NCI-H748 treated with DMSO at 0.1 percent for 48 hours (cell line): ENCODE measurements at regions not wholly inside any gene's neighbourhood (a gene's known extent, or its start where the extent isn't known, plus 50 kb on each side); places are given as distances from the start of the nearest gene placed in this dataset.

Experiments
- DNase-seq: peaks from one replicate; lab custom pipeline; 2025; lab: John Stamatoyannopoulos, UW

DNA sequence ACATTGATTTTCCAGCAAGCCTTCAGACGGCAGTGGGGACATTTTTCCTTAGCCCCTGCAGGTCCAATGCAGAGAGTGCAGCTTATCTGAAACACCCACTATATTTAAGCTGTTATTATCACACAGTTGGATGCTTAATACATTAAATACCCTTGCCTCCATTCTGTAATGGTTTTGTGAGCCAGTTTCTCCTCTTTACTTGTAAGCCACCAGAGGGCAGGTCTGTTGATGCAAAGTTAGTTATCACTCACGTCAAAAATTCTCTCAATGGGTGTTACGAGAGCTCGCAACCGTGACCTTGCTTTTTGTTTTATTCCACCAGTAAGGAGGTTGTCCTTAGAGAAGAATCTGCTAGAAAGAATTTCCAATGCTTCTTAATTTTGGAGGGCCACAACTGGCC lies 189.8 kb downstream of the INSIG2 start:
- DNase-seq = no peak

DNA sequence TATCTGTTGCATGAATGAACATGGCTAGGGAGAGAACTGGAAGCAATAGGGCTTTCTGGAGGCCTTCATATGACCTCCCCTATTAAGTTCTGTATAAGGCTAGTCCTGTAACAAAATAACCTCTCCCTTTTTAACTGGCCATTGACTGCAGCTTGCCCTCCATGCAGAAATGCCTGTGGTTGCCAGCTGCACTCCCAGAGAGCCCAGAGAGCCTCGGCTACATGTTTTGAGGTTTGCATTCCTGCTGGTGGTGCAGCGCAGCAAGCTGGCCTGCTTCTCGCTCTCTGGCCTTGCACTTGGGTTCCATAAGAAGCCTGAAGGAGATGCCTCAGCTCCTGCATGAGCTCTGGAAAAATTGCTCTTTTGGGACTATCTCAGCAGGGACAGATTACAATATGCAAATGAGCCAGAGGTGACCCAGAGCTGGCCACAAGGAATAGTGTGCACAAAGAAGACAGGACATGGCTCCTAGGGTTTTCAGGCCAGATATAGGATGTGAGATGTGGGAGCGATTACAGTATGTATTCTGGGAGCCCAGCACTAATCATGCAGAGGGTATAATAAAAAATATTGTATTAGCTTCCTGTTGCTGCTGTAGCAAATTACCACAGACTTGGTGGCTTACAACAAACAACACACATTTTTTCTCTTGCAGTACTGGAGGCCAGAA lies 186.7 kb downstream of the INSIG2 start:
- no peak for DNase-seq

DNA sequence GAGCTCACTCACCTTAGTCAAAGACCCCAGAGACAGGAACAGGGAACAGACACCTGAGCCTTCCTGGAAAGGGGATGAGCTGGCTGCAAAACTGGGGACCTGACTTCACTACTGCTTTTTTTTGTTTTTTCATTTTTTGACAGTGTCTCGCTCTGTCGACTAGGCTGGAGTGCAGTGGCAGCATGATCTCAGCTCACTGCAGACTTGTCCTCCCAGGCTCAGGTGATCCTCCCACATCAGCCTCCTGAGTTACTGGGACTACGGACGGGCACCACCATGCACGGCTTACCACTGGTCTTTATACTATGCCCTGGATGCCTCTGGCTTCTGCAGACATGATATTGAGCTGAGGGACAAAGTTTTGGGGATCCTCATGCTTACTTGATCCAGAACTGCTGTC lies 184.1 kb downstream of the INSIG2 start:
- DNase-seq = no peak

DNA sequence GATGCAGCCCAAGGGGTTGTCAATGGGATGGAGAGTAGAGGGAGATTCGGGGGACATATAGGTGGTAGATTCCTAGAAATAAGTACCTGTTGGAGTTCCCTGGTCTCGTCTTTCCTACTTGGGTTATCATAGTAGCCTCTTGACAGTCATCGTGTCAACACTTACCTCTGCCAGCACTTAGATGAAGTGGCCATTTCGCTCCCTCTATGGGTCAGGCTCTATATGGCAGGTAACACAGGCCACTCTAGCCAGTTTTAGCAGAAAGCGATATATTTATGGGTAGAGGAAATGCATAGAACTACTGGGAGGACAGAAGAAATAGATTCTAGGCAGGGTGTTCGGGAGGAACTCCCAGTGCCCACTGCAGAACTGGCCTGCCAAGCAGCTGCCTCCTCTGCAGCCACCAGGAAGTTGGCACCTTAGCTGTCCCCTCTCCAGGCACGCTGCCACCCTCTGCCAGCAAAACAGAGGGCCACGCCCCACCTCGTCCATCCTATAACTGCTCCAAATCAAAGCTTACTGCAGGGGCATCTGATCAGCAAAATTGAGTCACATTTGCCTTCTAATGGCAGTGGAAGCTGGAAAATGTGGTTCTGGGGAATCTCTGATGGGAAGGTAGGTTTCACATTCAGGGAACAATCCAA lies 181.3 kb downstream of the INSIG2 start:
- no peak for DNase-seq

DNA sequence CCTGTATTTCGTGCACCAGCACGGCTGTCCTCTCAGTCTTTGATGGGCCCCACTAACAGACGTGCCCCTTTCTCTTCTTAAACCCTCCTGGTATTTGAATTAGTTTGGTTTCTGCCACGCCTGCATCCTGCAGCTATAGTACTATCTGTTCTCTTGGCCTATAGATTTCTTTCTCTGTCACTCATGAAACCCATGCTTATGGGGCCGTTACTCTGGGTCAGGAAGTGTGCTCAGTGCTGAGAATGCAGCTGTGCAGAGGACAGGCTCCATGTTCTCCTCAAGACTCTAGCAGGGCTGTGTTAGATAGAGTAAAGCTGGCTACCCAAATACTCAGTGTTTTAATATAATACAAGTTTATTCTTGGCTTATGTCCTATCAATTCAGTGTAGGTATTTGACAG lies 180.0 kb downstream of the INSIG2 start:
- no peak for DNase-seq

DNA sequence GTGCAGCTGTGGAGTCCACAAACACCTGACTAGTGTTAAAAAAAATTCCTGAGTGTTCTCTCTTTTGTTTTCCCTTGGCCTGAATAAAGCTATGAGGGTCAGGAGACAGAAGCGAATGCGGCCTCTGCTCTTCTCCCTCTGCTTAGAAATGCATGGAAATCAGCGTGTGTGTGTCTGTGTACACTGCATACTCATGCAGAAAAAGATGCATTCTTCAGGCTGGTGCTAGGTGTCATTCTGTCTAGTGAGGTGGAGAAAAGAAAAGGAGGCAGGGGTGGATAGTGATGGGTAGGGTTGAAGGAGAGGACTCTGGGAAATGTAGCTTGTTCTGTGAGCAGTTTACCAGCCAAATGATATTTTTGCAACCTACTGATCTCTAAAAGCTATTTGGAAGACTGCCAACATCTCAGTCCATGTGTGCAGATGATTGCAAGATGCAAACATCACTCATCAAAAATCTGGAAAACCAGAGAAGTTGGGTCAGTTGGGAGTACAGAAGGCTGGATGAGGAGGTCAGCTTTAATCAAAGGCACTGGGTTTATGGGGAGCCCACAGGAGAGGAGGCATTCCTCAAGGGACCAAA lies 177.7 kb downstream of the INSIG2 start:
- no peak for DNase-seq

DNA sequence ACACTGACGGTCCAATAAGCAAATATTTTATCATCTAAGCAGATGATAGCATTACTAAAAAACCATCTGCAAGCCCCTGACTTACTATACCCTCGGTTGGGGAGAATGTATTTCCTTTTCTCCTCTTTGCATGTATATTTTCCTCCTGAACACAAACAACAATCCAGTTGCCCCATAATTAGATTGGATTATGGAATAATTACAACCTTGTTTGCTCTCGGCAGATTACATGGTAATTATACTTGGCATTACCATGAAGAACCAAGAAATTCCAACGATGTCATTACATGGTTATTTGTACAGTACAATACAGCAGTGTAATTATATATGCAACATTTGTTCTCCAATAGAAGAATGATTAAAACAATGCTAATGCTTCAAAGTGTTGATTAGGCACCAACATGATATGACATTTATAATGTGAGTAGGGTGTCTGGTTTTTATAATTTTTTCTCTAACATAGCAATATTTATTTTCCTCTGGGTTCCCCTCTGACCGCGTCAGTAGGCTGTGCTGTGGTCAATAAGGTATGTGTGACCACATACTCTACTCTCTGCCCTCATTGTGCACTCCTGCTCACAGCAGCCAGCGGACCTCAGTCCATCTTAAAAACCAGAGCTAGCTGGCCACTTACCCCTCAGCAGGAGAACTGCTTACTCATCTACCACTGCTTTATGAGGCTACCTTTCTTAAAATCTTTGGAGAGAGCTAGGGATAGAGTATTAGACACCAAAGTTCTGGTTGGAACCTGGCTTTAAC lies 176.1 kb downstream of the INSIG2 start:
- DNase-seq = no peak

DNA sequence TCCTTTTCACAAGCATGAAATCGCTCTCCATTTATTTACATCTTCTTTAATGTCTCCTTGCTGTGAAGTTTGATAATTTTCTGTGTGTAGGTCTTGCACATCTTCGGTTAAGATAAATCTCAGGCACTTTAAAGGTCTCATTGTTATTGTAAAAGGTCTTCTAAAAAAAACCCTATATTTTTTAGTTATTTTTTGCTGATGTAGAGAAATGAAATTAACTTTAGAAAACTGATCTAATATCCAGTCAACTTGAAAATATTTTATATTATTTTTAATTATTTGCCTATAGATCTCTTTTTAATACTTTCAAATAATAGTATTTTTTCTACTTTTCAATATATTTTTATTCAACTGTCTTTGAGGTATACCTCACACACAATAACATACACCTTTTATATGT lies 169.4 kb downstream of the INSIG2 start:
- no peak for DNase-seq

DNA sequence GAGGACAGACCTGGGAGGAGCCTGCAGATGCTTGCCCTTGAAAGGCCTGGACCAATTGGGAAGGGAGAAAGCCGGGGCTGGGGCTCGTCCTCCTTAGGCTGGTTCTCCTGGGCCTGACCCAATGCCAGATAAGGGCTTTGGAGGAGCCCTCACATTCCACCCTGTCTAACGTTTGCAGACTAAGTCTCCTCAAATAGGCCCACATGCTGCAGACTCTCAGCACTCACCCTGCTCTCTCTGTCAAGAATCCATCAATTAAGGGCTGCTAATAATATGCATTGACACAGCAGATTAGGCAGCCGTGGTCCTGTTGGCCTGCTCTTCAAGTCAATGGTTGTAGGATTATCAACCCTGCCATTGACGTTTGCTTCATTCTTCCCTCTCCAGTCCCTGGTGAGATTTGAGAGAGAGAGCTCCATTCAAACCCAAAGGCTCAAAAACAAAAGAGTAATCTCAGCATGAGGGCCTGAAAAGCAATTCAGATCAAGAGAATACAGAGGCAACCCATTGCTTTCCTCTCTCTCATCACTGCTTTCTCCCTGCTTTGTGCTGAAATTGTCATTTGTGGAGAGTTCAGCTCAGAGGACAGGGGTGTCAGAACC lies 167.6 kb downstream of the INSIG2 start:
- DNase-seq = no peak

DNA sequence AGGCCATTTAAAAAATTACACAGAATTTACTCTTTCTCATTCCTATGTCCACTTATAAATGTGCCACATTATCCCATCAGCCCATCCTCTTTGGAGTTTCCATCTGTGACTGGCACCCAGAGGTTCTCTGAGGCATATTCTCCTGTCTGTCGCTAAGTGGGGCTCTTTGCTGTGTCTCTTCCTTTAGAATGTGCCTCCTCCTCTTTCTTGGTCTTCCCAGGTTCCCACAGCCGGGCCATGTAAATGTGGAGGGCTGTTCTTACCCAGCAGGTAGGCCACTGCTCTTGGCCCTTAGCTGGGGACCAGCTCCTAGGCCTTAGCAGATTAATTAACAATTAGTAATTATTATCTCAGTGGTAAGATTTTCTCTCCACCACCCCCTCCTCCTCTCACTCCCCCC lies 167.0 kb downstream of the INSIG2 start:
- no peak for DNase-seq

DNA sequence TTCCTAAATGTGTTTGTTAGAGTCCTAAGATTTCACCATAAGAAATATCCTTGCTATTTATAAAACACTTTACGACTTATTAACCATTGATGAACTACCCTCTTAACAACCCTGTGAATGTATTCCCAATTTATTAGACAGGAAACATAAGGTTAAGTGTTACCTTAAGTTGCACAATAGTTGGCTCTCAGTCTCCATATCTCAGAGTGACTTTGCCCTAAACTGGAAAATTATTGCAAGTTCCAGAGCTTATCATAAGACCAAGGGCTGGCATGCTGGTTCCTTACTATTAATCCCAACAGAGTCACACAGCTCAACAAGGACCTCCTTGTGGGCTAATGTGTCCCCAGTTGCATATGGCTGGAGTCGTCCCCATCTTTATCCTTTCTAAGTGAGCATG lies 165.8 kb downstream of the INSIG2 start:
- DNase-seq = no peak

DNA sequence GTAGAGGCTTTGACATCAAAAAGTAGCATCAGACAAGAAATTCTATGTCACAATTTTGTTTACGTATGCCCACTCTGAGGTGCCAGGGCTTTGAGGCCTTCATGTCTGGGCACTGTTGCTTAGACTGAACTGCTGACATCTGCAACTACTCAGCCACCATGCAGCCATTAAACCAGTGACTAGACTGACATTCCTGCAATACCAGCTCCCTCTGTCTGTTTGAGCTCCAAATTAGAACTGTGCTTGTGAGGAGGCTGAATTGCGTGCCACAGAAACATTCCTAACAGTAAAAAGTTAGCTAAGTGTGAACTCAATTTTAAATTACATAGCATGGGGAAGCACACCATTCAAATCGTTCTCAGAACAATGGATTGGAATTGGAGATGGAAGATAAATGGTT lies 163.2 kb downstream of the INSIG2 start:
- DNase-seq = no peak

DNA sequence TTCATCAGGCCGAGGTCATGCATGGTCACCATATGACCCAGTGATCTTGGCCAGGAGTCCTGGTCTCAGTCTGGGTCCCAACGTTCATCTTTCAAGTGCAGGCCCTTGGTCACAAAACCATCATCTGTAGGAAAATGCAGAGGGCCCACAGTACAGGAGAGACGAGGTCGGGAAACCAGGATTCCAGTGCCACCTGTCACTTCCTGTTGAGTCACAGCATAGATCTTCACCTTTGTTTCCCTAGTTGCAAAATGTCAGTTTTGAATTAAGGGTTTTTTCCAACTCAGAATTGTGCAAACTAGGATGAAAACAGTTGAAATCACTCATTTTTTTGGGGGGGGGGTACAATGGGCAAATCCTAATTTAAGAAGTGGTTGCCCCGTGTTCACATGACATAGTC lies 162.2 kb downstream of the INSIG2 start:
- no peak for DNase-seq

DNA sequence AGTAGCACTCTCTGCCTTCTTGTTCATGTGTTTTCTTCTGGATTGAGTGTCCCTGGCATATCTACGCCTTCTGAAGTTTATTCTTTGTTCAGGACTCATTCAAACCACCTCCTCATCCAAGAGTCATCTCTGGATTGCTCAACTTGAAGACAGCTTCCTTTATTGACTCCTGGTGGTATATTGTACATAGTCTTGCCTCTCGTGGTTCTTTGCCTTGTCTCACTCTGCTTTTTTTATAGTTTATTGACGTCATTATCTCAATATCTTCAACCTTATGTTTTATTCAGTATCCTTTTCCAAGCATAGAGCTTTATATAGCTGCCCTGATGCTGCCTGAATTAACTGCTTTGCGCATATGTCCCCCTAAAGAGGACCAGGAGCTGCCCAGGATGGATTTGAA lies 161.7 kb downstream of the INSIG2 start:
- DNase-seq = no peak

DNA sequence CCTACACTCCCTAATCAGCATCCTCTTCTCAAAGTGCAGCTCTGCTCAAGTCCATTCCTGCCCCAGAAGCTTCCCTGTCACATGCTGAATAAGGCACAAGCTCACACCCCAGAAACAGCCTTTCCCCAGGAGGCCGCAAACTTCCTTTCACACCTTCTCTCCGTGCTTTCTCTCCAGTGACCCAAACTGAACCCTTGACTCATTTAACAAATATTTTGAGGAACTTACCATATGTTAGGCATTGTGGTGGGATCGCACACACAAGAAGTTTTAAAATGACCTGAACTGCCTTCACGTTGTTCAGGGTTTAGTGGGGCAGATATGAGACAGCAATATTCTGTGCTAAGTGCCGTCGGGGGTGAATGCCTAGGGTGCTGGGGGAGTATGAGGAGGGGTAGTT lies 161.3 kb downstream of the INSIG2 start:
- DNase-seq = no peak

DNA sequence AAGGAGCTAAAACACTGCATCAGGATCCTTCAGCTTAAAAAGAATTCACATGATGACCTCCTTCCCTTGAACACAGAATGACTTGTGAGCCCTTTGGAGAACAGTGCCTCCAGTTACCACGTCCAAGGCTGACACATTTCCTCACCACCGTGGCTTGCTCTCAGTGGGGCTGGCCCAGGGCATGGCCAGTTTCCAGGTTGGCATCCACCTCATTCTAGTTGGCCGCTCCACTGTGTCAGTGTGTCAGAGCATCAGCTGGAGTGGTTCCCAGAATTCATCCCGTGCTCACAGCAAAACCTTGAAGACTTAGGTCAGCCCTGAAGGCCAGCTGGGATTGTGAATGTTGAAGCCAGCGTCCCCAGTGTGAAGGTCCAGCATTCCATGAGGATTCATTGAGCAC lies 158.5 kb downstream of the INSIG2 start:
- no peak for DNase-seq

DNA sequence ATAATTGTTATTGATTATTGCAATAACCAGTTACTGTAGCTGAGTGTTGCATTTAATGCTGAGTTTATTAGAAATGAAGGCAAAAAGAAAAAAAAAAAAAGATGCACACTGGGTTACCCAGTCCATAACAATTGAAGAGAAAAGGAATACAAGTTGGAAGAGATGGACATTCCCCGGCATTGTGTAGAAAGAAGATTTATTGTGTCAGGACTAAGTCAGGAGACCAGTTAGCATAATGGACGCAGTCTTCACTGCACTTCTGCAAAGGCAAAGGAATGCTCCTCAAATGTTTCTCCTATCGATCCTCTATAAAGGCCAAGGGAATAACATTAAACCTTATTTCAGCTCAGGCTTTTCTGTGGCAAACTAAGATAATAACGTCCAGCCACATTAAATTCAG lies 157.8 kb downstream of the INSIG2 start:
- DNase-seq = no peak

DNA sequence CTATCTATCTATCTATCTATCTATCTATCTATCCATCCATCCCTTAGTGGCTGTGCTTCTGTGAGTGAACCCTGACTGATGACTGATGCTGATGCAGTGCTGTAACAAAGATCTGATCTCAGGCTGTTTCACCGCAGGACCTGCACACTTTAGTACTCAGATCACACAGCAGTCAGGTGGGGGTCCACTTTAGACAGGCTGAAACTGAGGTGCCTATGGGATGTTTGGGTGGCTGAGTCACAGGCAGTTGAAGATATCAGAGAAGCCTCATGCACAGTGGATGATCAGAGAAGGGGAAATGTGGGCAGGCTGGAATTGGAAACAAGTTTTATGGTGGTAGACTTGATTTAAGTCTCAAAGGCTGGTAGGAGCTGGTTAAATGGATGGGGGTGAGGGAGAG lies 156.4 kb downstream of the INSIG2 start:
- no peak for DNase-seq

DNA sequence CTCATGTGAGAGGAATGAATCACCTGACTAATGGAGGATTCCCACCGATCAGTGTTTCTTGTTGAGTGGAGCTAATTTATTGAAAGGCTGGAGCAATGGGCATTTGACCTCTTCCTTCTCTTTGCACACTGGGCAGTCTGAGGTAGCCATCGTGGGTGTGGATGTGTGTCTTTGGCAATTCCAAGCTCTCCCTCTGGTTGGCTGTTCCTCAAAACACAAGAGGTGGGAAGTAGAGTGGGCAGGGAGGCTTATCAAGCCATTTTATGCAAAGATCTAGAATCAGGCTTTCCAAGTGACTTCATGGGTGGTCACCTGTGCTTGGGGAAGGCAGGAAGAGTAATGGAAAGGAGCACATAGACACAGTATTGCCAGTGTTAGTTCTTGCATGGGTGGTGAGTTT lies 154.8 kb downstream of the INSIG2 start:
- no peak for DNase-seq

DNA sequence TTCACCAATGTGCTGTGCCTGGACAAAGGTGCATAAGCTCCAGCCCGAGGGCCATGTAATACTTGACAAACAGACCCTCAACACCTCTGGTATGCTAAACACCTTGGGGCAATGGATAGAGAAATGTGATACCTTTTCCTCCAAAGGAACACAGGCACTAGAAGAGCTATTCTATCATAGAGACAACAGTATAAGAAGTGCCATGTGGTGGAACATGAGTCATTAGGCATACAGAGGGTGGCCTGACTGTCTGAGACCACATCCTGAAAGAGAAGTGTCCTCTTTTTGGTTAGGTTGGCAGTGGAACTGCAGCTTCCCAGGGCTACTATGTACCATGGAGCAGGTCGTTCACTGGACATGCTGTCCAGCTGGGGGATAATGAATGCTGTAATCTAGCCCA lies 153.9 kb downstream of the INSIG2 start:
- DNase-seq = no peak

DNA sequence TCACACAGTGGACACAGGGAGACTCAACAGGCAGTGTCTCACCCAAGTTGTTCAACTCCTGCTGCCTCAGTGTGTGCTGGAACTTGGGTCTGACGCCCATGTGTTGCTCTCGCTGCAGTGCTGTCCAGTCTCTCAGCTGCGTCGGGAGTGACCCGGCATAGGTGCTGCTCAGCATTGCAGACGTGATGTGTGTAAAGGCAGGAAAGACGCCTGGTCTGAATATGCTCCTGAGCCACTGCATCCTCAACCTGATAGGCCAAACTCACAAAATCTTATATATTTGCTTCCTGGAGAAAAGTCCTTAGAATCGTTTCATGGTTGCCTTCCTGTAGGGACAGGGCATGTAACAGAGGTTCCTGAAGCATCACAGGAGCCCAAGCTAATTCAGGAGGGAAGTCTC lies 152.9 kb downstream of the INSIG2 start:
- DNase-seq = no peak

DNA sequence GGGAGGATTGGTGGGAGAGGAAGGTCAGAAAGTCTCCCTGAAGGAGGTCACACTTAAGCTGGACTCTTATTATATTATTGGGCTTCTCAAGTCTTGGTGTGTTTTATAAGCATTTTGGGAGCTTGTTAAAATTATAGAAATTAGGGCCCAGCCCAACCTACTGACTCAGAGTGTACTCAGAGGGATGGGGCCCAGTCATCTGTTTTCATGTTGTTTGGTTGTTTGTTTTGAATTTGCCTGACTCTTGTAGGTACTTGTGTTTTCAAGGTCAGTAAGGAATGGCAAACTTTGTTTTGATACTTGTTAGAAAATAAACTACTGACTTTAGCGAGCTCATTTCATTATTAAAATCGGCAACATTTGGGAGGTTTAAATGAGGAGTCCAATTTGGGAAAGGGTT lies 152.0 kb downstream of the INSIG2 start:
- no peak for DNase-seq

DNA sequence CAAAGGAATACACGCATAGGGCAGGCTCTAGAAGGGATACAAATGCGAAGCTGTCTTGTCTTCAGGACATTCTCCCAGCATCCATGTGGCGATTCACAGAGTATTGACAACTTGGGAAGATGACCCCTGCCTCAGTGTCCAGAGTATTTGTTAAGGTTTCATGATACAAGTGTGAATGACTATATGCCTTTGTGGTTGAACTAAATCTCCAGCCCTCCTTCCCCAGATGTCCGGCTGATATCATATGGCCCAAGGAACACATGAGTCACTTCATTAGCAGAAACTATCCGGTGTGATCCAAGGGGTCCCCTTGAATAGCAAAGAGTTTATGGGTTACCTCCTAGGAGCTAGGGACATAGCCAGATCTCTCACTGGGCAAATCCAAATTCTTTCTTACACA lies 151.0 kb downstream of the INSIG2 start:
- no peak for DNase-seq
